Cerebellar nuclear complex (tissue), 1 donor: ENCODE measurements at regions not wholly inside any gene's neighbourhood (a gene's known extent, or its start where the extent isn't known, plus 50 kb on each side); places are given as distances from the start of the nearest gene placed in this dataset.
A peak's percentile ranks its signal among the peaks of the same experiment; 100 is the strongest.
"Not testable (repeated sequence)": the region's sequence is repeated elsewhere in the genome, so short reads cannot be mapped to it uniquely, and the experiment has no call there.

Experiments
- DNase-seq, 2 experiments: peaks; one replicate each; lab custom pipeline; 2025; lab: John Stamatoyannopoulos, UW

DNA sequence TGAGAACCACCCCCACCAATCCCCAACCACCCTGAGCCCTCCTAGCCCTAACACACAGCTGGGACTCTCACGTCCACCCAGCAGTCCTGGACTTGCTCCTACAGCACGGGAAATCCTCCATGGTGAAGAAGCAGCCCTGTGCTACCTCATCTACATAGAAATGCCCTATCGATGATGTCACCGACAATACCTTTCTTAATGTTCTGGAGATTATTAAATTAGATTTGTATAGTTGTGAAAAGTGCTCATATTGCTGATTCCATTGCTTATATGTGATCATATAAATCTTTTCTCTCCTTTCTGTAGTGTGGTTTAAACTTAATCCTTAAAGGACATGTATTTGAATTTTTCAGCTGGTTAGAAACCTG is 97.1 kb downstream of the PPIAL4G start:
- DNase-seq, result not testable (repeated sequence)

DNA sequence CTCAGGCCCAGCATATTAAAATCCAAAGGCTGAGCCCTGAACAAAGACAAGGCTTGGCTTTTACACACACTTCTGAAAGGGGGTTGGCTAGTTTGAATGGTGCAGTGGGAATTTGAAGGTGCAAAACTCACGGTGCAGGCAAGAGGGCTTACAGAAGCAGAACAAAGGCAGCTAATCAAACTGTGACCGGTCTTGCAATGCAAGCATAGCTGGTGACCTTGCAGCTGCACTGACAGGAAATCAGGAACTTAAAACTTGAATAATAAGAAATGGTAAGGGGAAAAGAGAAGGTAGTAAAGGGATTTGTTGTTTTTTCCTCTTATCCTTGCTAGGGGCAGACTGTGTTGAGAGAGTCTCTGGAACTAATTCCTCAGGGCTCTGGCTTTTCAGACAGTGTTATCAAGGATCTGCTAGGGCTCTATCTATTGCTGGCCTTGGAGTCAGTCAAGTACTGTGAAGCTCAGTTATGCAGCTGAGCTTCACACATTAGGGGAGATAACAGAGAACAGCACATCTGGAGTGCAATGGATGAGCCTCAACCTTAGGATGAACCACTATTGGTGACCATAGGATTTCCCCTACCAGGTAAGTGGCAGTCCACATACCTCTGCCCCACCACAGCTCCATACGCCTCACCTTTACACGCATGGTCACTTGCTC is 97.6 kb downstream of the PPIAL4G start:
- no peak for DNase-seq

DNA sequence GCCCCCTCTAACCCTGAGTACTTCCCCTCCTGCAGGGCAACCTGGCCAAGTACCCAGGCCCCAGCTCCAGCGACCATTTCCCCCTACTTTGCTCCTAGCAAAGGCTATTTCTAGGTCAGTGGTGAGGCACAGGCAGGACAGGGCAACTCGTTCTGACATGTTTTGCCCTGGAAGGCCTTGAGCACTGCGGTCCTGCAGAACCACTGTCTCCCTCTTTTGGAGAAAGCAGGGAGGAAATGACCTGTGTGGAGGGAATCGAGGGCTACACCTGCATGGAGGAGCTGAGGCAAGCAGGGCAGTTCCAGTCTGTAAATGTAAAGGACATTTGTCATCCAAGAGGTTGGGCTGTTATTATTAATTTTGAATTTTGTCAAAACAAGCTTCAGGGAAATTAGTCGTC is 99.1 kb downstream of the PPIAL4G start:
- DNase-seq, result no peak

DNA sequence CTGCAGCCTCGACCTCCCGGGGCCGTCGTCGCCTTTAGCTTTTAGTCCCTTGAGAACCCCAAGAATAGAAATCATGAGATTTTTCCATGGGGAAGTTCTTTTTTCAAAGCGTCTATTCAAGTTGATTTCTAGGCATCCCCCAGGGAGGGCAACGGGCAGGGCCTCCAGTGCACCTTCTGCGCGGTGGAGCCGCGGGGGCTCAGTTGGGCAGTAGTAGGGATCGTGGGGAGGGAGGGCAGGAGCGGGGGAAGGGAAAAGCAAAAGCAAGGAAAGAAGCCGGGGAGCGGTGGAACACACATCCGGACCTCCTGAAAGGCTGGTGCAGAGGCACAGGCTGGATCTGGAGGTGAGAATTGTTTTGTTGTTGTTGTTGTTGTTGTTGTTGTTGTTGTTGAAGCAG is 103.4 kb downstream of the PPIAL4G start:
- DNase-seq, result no peak

DNA sequence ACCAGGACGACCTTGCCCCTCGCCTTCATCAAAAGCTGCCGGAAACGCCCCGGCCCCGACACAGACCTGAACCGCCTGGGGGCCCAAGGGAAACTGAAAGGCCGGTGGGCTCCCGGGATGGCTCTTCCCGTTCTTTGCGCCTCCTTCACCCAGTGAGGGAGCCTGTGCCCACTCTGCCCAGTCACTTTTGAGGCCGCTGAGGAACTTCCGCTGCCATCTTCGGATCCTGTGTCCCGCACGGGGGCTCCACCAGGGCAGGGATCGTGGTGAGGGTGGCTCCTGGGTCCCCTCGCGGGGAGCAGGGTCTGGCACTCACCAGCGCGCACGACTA is 104.0 kb downstream of the PPIAL4G start:
- no peak for DNase-seq

DNA sequence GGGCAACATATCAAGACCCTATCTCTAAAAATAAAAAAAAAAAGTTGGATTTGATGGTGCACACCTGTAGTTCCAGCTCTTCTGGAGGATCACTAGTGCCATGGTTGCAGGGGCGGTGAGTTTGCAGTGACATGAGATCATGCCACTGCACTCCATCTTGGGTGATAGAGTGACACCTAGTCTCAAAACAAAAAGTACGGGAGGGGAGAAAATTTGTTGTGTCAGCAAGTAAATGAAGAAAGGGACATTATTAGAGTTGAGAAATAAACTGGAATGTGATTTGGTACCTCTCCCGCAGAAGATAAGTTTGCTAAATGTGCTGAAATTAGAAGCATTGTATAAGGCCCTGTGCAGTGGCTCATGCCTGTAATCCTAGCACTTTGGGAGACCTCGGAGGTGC is 105.1 kb downstream of the PPIAL4G start:
- DNase-seq, result not testable (repeated sequence)

DNA sequence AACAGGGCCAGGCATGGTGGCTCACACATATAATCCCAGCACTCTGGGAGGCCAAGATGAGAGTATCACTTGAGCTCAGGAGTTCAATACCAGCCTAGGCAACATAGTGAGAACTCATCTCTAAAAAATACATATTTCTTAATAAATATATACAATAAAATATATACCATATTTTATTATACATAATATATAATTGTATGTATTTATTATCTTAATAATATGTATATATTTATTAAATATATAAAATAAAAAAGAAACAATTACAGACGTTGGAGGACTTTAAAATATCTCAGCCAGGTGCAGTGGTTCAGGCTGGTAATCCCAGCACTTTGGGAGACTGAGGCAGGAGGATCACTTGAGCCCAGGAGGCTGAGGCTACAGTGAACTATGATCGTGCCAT is 106.1 kb downstream of the PPIAL4G start:
- DNase-seq, result not testable (repeated sequence)

DNA sequence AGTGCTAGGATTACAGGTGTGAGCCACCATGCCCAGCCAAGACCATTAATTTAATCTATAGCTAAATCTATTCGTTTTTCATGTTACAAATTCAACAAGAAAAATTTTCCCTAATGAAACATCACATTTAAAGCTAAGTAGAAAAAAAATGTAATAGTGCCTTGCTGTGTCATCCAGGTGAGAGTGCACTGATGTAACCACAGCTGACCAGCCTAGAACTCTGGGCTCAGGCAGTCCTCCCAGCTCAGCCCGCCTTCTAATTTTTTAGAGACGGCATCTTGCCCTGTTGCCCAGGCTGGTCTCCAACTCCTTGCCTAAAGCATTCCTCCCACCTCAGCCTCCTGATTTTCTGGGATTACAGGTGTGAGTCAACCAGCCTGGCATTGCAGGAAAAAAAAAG is 109.0 kb downstream of the PPIAL4G start:
- no peak for DNase-seq

DNA sequence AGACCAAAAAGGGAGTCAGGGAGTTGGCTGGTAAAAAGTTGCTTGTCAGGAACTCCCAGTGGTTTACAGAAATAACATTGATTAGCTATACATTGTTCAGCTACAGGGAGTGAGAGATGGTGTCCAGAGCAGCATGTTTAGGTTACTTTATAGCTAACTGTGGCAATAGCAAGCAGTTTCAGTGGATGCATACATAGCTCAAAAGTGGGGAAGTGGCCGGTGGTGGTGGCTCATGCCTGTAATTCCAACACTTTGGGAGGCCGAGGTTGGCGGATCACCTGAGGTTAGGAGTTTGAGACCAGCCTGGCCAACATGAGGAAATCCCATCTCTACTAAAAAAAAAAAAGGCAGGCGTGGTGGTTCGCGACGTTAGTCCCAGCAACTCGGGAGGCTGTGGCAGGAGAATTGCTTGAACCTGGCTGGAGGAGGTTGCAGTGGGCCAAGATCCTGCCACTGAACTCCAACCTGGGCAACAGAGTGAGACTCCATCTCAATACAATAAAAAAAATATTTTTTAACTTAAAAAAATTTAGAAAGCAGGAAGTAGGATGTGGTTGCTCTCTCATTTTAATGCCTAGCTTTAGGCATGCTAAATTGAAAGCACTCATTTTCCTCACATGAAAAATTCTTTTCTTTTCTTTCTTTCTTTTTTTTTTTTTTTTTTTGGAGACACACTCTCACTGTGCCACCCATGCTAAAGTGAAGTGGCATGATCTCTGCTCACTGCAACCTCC is 109.7 kb downstream of the PPIAL4G start:
- no peak for DNase-seq

DNA sequence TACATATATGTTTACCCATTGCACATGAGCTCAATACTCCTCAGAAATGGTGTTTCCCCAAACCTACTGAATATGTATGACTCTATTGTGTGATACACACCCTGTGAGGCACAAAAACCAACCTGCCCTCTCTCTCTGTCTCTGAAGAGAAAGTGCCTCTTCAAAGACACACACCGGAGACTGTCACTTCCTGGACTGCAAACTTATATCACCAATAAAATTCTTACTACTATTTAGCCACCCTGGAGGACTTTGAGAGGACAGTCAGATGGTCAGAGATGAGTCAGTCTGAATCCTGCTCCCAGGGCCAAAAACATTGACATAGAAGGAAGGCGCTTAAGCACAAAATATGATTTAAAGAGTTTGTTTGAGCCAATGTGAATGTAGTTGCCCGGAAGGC is 110.4 kb downstream of the PPIAL4G start:
- DNase-seq, result no peak

DNA sequence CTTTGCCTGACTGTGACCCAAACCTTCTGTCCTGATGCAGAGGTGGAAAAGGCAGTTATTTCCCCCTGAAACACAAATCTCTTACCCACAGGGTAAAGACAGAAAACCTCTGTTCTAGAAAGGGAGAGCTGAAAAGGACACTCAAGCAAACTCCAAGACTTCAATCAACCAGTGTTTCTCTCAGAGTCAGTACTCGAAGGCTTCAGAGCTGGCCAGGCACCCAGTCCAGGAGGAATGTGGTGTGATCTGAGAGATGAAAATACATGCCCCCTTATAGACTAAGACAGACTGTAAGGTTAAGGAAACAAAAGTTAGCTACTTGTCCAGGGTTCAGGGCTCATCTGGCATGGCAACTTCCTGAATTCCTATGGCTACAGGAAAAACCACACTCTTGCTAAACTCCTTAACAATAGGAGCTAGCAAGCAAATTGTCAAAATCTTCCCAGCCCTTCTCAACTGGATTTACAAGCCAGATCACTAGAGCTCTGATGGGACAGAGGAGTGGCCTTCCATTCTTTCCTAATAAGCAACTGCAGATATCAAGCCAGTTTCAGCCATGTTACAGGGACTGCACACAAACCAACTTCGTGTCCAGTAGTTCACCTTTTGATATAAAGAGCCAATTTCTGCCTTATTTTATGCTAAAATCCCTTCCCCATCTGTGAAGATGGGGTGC is 110.9 kb downstream of the PPIAL4G start:
- DNase-seq, result not testable (repeated sequence)

DNA sequence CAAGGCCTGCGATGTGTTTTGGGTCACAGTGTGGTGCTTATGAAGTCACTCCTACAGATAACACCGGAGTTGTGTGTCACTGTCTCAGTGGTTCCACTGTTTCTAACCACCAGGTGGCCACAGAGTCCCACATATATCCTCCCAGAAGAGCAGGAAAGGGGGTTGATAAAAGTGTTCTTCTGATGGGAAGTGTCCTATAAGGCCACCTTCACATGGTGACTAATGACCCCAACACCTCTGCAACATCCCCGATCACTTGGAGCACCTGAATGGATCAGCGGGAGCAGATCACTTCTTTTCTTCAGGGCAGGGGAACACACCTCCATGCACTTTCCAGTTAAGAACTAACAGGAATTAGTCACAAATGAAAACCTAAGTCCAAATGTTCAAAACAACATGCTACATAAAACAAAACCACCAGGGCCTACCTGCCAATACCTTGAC is 111.5 kb downstream of the PPIAL4G start:
- peak in 1 of 2 experiments; percentile 53 for DNase-seq

DNA sequence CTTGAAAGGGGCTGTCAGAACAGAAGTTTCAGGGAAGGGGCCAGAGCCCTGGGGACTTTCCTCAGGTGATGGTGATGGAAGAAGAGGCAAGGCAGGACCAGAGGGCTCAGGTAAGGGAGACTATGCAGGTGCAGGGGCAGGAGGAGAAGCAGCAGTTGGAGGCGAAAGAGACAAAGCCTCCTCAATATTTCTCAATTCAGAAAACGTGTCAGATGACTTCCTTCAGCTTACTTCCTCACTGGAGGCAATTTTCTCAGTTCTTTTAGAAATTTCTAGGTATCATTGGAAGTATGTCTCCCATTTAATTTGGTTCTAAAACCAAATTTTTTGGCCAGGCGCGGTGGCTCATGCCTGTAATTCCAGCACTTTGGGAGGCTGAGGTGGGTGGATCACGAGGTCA is 112.4 kb downstream of the PPIAL4G start:
- not testable (repeated sequence) for DNase-seq

DNA sequence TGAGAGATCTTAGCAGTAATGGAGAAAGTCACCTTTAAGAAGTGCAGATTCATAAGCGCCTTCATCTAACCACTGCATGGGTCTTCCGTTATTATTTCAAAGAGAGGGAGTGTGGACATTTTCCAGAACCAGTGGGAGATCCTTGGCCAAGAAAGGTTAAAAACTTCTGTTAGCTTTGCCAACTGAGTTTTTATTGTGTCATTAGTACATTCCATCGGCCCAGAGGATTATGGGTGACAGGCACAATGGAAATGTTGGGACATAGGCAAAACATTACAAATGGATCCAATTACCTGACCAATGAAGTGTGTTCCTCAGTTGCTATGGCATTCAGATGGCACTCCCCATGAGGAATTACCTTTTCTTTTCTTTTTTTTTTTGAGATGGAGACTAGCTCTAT is 115.5 kb downstream of the PPIAL4G start:
- DNase-seq, result no peak

DNA sequence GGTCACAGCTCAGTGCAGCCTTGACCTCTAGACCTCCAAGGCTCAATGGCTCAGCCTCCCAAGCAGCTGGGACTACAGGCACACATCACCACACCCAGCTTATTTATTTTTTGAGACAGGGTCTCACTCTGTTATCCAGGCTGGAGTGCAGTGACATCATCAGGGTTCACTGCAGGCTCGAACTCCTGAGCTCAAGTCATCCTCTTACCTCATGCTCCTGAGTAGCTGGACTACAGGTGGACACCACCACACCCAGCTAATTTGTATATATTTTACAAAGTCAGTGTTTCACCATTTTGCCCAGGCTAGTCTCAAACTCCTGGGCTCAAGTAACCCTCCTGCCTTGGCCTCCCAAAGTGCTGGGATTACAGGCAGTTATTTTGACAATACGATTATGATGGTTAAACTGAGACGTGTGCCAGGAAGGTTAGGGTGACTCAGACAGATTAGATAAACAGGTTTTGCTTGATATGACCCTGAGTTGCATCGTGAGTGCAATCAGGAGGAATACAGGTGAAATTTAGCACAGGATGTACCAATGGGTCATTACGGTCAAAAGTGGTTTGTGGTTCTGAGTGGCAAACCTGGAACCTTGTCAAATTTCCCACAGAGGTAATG is 116.9 kb downstream of the PPIAL4G start:
- DNase-seq, result not testable (repeated sequence)

DNA sequence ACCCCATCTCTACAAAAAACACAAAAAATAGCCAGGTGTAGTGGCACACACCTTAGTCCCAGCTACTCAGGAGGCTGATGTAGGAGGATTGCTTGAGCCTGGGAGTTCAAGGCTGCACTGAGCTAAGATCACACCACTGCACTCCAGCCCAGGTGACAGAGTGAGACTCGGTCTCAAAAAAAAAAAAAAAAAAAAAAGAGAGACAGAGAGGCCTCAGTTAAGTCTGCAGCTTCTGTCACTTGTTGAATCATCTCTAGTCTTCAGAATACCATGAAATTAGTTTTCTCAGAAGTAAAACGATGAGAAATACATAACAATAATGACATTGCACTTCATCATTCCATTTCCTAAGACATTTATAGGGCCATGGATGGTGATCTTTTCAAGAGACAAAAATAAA is 118.0 kb downstream of the PPIAL4G start:
- DNase-seq, result not testable (repeated sequence)

DNA sequence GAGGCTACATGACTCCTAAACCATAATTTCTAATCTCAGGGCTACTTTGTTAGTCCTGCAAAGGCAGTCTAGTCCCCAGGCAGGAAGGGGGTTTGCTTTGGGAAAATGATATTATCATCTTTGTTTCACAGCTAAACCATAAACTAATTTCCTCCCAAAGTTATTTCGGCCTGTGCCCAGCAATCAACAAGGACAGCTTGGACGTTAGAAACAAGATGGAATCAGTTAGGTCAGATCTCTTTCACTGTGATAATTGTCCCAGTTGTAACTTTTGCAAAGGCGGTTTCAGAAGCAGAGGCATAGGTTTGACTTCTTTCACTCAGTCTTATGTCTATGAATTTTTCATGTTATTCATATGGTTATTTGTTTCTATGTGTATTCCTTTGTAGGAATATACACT is 119.1 kb downstream of the PPIAL4G start:
- not testable (repeated sequence) for DNase-seq

DNA sequence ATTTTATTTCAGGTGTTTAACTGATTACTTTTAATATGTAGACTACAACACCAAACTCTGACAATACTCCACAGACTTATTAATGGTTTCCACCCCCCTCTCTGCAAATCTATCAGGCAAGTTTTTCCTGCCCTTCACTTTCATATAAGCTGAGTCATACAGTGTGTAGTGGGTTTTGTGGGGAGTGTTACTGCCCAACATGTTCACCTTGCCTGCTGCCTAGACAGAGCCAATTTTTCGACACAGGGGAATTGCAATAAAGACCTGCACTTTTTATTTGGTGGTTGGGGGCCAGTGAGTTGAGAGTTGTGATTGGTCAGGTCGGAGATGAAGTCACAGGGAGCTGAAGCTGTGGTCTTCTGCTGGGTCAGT is 119.7 kb downstream of the PPIAL4G start:
- no peak for DNase-seq

DNA sequence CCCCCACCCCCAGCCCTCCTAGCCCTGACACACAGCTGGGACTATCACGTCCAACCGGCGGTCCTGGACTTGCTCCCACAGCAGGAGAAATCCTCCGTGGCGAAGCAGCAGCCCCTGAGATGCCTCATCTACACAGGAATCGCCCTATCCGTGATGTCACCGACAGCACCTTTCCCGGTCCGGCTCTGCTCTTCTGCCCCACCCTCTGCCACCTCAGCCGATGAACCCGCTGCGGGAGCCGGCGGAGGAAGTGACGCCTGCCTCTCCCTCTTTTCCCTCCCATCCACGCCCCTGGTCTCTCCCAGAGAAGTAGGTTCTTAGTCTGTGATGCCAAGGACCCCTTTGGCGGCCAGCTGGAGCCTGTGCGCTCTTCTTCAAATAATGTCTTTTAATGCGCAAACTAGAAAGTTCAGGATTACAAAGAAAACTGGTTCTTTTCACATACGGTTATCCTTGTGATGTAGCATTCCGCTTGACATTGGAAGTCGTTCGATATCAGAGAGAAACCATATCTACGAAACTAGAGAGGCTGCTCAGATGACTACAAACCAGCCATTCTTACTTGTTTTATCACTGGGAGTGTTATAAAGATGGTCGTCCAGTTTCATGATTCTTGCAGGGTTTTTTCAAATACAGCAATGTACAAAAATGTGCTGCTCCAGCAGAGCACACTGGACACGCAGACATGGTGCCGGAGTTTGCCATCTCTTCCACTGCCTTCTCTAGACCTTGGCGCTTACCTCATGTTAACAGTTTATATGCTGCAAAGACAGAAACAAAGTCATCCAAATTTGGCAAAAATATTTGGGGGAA is 120.3 kb downstream of the PPIAL4G start:
- DNase-seq, result peak; percentile 21 to 61

DNA sequence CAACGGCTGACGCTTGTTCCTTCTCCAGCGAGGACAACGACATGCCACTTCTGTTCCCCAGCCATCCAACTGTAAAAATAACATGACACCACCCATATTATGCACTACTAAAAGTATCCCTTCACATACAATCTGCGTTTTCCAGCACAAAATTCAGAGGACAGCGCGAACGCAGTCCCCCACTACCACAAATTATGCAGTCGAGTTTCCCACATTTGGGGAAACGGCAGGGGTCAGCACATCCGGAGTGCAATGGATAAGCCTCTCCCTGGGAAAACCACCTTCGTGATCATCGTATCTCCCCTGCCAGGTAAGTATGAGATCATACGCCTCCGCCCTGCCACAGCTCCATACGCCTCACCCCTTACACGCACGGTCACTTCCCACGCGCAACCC is 120.9 kb downstream of the PPIAL4G start:
- no peak for DNase-seq

DNA sequence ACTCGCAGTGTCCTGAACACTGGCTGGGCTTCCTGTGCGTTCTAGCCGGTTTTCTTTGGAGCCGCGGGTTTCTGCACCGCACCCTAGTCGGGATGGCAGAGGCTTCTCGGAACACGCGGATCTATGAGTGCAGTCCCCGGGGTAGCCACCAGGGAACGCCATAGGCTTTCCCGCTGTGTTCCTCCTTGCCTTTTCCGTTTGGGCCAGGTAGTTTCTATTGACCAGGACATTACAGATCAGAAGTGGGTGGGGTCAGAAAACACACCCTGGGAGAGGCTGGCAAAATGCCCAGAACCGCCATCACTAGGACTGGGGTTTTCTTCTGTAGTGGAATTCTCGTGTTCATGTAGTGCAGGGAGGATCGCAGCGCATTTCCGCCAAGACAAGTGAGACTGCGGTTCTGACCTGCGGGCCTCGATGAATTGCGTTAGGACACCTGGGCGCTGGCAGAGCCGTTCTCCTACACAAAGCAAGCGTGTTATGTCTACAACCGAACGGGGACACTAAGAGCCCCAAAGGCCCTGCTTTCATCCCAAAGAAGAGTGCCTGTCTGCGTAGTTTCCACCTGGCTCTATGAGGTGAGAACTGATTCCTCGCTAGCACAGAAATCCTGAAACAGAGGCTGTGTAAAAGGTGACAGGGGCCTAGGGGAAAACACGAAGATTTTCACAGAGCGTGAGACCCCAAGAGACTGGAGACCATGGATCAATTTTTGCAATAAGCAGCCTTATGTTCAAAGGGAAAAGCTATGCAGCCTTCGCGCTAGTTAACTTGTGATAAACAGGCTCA is 121.5 kb downstream of the PPIAL4G start:
- not testable (repeated sequence) for DNase-seq
